Left lobe of liver (tissue), 2 donors: ENCODE measurements at regions not wholly inside any gene's neighbourhood (a gene's known extent, or its start where the extent isn't known, plus 50 kb on each side); places are given as distances from the start of the nearest gene placed in this dataset.
"Not testable (repeated sequence)": the region's sequence is repeated elsewhere in the genome, so short reads cannot be mapped to it uniquely, and the experiment has no call there.

Experiments
- ATAC-seq: fragments of 200-7000 bp; cut with Tn5 transposase; one replicate; pipeline ENCODE4 v1.9.1; 2020; ENCODE audit warnings: mild to moderate bottlenecking, moderate library complexity
- DNase-seq: peaks from one replicate; pipeline ENCODE4 v3.0.0-alpha.2; 2020; ENCODE audit warnings: low spot score
- donor health status: DM: no; HTN: no; CAD: no; lungs with moderate emphysema.
- donor health status: DM: no; HTN: yes; CAD: no.

GRCh38 chr9:2277644-2278043, 262.5 kb downstream of the SMARCA2 start:
- not testable (repeated sequence) for DNase-seq, ATAC-seq

- DNase-seq, ATAC-seq: not testable (repeated sequence)
These were observed 264.0 kb downstream of the SMARCA2 start for GRCh38 chr9:2279138-2279537.

- ATAC-seq: no peak
- no peak for DNase-seq
These were observed 266.1 kb downstream of the SMARCA2 start for GRCh38 chr9:2281031-2281802.

DNA sequence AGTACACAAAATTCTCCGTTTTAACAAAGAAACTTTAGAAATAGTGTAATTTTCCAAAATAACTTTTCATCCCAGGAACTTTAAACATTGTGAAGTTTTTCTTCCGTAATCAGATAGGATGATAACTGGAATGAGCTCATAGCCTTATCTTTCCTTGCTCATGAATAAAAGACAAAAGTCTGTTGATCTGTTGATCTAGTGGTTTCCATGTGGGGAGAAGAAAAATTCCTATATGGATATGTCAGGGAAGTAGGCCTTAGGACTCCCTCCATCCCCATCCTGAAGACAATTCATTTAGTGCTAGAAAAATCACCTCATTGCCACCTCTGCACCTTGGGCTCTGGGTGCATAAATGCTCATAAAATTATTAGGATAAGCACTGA, 266.6 kb downstream of the SMARCA2 start:
- no peak for DNase-seq
- no peak for ATAC-seq

- DNase-seq: no peak
- no peak for ATAC-seq
These were observed 269.6 kb downstream of the SMARCA2 start for GRCh38 chr9:2284770-2285169.

DNA sequence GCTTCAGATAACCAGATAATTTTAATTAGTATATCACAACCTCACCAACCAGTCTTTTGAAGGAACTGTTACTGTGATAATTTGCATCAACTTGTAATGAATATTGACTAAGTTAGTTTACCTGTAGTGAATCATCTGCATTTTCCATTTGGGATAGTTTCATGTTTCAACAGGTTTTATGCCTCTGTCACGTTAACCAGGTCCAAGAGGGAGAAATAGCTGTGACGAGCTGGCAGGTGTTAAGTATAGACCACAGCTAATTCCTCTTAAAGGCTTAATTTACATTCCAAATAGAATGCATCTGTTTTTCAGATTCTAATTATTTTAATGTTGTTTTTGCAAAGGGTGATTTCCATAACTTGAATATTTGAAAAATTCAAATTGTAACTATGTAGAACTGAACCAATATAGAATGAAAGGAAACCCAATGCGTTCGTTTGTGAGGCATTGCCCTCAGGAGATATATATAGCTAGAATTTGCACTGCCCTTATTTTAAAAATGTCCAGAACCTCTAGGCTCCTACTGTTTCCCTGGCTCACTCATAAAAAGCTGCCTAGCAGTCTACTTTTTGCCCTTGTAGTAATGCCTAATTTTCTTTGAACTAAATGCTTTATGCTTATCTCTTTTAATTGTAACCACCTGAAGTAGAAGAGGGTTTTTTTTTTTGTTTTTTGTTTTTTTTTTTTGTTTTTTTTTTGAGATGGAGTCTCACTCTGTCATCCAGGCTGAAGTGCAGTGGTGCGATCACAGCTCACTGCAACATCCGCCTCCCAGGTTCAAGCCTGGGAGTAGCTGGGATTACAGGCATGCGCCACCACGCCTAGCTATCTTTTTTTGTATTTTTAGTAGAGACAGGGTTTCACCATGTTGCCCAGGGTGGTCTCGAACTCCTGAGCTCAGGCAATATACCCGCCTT, 270.5 kb downstream of the SMARCA2 start:
- ATAC-seq (no peak), DNase-seq (no peak)

DNA sequence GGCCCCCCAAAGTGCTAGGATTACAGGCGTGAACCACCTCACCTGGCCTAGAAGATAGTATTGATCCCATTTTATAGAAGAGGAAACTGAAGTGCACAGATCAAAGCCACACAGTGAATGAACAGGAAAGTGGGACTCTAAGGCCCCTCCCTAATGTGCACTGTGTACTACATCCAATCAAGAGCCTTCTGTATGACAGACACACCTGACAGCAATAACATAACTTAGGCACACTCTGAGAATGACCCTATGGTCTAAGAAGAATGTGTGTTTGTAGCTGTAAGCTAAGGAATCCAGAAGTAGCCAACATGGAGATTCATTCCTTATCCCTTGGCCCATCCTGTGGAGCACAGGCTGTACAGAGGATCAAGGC, 271.2 kb downstream of the SMARCA2 start:
- DNase-seq (no peak), ATAC-seq (no peak)

- ATAC-seq: peak; percentile 74
- no peak for DNase-seq
These were observed 271.8 kb downstream of the SMARCA2 start for GRCh38 chr9:2286825-2287455.

- DNase-seq (no peak), ATAC-seq (no peak)
These were observed 273.2 kb downstream of the SMARCA2 start for GRCh38 chr9:2288309-2288708.

- ATAC-seq (no peak), DNase-seq (no peak)
These were observed 274.1 kb downstream of the SMARCA2 start for GRCh38 chr9:2289263-2289662.

DNA sequence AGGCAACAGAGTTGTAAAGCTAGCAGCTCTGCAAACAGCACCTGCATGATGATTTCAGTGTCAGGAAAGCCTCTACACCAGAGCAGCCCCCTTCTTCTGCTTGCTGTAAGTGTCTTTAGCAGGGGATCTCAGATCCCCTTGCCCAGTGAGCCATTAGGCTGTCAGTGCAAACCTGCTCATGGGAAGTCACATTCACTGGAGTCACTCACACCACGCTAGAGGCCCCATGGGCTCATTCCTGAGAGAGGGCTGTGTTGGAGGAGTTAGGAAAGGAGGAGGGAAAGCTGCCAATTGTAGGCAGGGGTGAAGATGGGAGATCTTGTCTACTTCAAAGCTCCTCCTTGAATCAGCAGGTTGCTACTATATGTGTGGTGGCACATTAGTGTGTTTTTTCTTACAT, 275.2 kb downstream of the SMARCA2 start:
- no peak for ATAC-seq
- no peak for DNase-seq

DNA sequence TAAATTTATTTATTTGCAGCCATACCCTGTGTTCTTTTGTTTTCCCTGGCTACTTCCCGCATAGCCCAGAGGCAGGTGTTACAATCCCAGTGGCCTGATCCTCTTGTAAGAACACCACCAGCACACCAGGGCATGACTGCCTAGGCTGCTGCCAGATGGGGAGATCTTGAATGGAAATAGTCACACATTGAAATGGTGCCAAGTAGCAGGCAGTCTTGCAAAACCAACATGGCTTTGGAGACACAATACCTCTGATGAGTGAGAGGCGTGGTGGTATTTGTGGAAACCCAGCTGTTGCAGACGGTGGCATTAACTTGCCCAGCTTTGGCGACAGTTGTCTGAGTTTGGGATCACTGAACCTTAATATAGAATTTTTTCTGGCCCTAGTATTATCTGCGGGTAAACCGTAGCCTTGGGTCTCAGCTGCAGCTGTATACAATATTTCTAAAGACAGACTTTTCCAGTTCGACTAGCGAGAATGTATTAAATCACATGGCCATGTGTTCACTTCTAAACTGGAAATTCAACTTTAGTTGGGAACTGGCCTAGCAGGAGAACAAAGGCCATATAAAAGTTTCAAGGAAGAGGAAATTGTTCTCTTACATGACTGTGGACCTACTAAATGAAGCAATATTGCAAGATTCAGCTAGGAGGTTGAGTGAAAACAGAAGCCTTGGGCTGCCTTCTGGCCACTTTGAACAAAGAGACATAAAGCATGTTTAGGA, 277.0 kb downstream of the SMARCA2 start:
- DNase-seq: no peak
- no peak for ATAC-seq

DNA sequence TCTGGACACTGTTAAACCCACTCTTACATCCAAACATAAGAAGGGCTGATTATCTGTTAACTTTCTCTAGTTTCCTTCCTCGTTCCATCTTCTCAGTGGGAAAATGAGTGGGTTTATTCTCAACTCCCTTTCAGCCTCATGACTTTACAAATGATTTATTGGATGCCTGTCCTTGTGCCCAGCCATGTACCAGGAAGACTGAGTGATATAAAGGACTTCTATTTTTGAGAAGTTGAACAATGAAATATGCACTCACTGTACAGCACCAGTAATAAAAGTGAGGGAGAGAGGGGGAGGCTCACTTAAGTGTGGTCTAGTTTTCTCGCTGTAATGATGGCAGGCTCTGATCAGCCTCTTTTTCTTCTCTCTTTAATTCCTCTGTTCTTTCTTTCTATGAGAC, 277.6 kb downstream of the SMARCA2 start:
- ATAC-seq: no peak
- no peak for DNase-seq

GRCh38 chr9:2297771-2298170, 282.6 kb downstream of the SMARCA2 start:
- DNase-seq: no peak
- no peak for ATAC-seq

GRCh38 chr9:2298217-2298616, 283.1 kb downstream of the SMARCA2 start:
- peak; percentile 23 for ATAC-seq
- DNase-seq: no peak

GRCh38 chr9:2299156-2299842, 284.2 kb downstream of the SMARCA2 start:
- peak; percentile 23 for ATAC-seq
- DNase-seq: no peak

DNA sequence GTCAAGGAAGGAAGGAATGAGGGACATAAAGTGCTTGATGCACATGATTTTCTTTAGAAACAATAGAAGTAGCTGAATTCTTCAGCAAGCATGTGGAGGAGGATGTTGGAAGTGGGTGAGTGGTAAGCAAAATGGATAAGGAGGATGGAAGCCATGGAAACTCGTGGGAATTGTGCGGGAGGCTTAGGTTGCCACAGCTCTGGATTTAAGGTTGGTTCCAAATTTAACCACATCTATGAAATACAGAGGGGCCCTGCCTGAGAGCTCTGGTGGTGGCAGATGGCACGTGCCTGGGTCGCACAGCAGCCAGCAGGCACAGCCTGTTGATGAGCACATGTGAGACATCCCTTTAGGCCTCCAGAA, 284.7 kb downstream of the SMARCA2 start:
- no peak for DNase-seq
- no peak for ATAC-seq

- ATAC-seq: no peak
- no peak for DNase-seq
These were observed 285.2 kb downstream of the SMARCA2 start for GRCh38 chr9:2300325-2300724.

DNA sequence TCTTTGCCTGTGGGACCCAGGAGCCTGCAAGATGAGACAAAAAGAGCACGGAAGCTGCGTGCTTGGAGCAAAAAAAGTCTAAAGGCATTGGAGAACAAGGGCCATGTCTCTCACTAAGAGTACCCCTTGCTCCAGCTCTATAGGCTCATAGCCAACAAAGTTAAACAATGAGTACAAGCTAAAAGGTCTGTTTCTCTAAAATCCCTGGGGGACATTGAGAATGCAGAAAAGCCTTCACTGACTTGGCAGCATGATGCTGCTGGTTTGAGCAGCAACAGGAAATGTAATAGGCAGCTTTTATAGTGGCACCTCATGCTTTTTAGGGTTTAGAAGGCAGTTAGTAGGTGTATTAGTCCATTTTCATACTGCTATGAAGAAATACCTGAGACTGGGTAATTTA, 287.5 kb downstream of the SMARCA2 start:
- no peak for ATAC-seq
- no peak for DNase-seq

DNA sequence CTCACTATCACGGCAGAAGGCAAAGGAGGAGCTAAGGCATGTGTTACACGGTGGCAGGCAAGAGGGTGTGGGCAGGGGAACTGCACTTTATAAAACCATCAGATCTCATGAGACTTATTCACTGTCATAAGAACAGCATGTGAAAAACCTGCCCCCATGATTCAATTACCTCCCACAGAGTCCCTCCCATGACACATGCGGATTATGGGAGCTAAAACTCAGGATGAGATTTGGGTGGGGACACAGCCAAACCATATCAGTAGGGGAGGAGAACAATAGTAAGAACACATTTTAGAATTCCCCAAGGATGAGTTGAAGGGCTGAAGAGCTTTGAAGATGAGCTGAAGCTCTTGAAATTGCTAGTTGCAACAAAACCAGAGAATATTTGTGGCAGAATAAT, 287.9 kb downstream of the SMARCA2 start:
- DNase-seq: no peak
- ATAC-seq: no peak

- DNase-seq (no peak), ATAC-seq (no peak)
These were observed 292.3 kb downstream of the SMARCA2 start for GRCh38 chr9:2307480-2307879.
